K562 (cell line): ENCODE measurements at regions not wholly inside any gene's neighbourhood (a gene's known extent, or its start where the extent isn't known, plus 50 kb on each side); places are given as distances from the start of the nearest gene placed in this dataset.
A peak's percentile ranks its signal among the peaks of the same experiment; 100 is the strongest.

ENCODE experiments used
- ATAC-seq: fragments of 200-7000 bp; cut with Tn5 transposase; 3 replicates; pipeline ENCODE4 v1.9.1; 2020; ENCODE audit warnings: moderate library complexity
- BruUV-seq: library from RNA; stranded (reverse); fragments of 400-500 nt; replicated peaks from 2 replicates; lab custom pipeline; 2021; lab: Mats Ljungman, UMichigan
- CTCF ChIA-PET: fragments of 300-600 bp; formaldehyde crosslinking; extraction: SDS; loops from one replicate; lab custom pipeline; 2021; ENCODE audit warnings: low intra/inter-chr PET ratio; lab: Yijun Ruan, JAX
- POLR2A ChIA-PET: fragments of 300-600, 350-650 bp; sonication (Branson Sonifier 250); formaldehyde crosslinking; extraction: SDS; loops from one replicate; lab custom pipeline; 2021; ENCODE audit warnings: antibody characterized with exemption, inconsistent platforms; lab: Yijun Ruan, JAX
- DNase-seq, 4 experiments: peaks; one replicate each; pipeline versions ENCODE4 v3.0.0 to v3.0.0-alpha.2; 2011 to 2018; ENCODE audit warnings: low spot score in 3 of 4, mixed read lengths in 3 of 4; ENCODE audit errors: extremely low read depth in 1 of 4
- FAIRE-seq: peaks from 2 replicates; lab custom pipeline; 2011; peaks lifted over from hg19 to GRCh38; lab: Jason Lieb, UNC
- H2AFZ ChIP-seq: 2 replicates; pipeline ENCODE4 v1.6.0; 2011; ENCODE audit warnings: low read depth, low read length, control low read depth, inconsistent platforms
- H3K27ac ChIP-seq: fragments of 200-600 bp; 3 replicates; pipeline ENCODE4 v1.8.0; 2011; ENCODE audit warnings: low read depth, mild to moderate bottlenecking, control low read depth, inconsistent platforms, low read length, moderate library complexity, mixed read lengths; ENCODE audit errors: extremely low read depth
- H3K27me3 ChIP-seq, 2 experiments: fragments of 300-600 bp in 1 of 2; 2 replicates in 1 of 2; 3 replicates in 1 of 2; pipeline versions ENCODE4 v1.6.0 to v1.8.0; 2011; ENCODE audit warnings: inconsistent platforms in 2 of 2, low read length in 2 of 2, mild to moderate bottlenecking in 1 of 2, mixed read lengths in 1 of 2, moderate library complexity in 1 of 2; ENCODE audit not compliant: control insufficient read depth in 2 of 2, insufficient read depth in 2 of 2
- H3K36me3 ChIP-seq: fragments of 300-600 bp; 3 replicates; pipeline ENCODE4 v1.8.0; 2011; ENCODE audit warnings: mild to moderate bottlenecking, low read length, inconsistent platforms; ENCODE audit not compliant: control insufficient read depth, insufficient read depth
- H3K4me1 ChIP-seq, 2 experiments: fragments of 200-600 bp in 1 of 2; replicated peaks in 1 of 2; 2 replicates in 1 of 2; 3 replicates in 1 of 2; pipeline versions ENCODE4 v1.5.1 to v1.8.0; 2011; ENCODE audit warnings: inconsistent platforms in 2 of 2, low read length in 2 of 2, mild to moderate bottlenecking in 1 of 2, mixed read lengths in 1 of 2, moderate library complexity in 1 of 2; ENCODE audit not compliant: control insufficient read depth in 2 of 2, insufficient read depth in 2 of 2
- H3K4me2 ChIP-seq: 2 replicates; pipeline ENCODE4 v1.6.1; 2011; ENCODE audit warnings: low read length, control low read depth, inconsistent platforms, mixed read lengths; ENCODE audit not compliant: insufficient read depth
- H3K4me3 ChIP-seq: fragments of 200-600 bp; sonication (generic), shearing (Covaris generic); 2 replicates; pipeline ENCODE4 v1.5.1; 2016; ENCODE audit warnings: control low read depth, inconsistent platforms
- H3K79me2 ChIP-seq: fragments of 200-600 bp; 3 replicates; pipeline ENCODE4 v1.8.0; 2011; ENCODE audit warnings: low read length, inconsistent platforms; ENCODE audit not compliant: control insufficient read depth, insufficient read depth
- H3K9ac ChIP-seq, 2 experiments: 2 replicates each; pipeline versions ENCODE4 v1.6.0 to v1.6.1; 2011; ENCODE audit warnings: low read depth in 2 of 2, low read length in 2 of 2, control low read depth in 1 of 2, inconsistent platforms in 1 of 2, mild to moderate bottlenecking in 1 of 2, mixed read lengths in 1 of 2; ENCODE audit not compliant: insufficient read depth in 1 of 2
- H3K9me1 ChIP-seq: one replicate; pipeline ENCODE4 v1.6.0; 2011; ENCODE audit warnings: inconsistent platforms, mild to moderate bottlenecking, low read length, moderate library complexity; ENCODE audit not compliant: control insufficient read depth, insufficient read depth
- H3K9me3 ChIP-seq: replicated peaks from 2 replicates; pipeline ENCODE4 v1.5.1; 2011; ENCODE audit warnings: low read depth, low read length, inconsistent platforms; ENCODE audit not compliant: control insufficient read depth, insufficient read depth
- H4K20me1 ChIP-seq: replicated peaks from 2 replicates; pipeline ENCODE4 v1.6.1; 2011; ENCODE audit warnings: low read length, inconsistent platforms, mixed read lengths; ENCODE audit not compliant: control insufficient read depth, insufficient read depth
- ARID1B ChIP-seq: fragments of 450-650 bp; IDR thresholded peaks from 2 replicates; pipeline ENCODE4 v1.6.1; 2016; ENCODE audit warnings: antibody characterized with exemption, mild to moderate bottlenecking, inconsistent platforms
- ATF3 ChIP-seq, 2 experiments: fragments of 450-650 bp in 1 of 2; sonication (generic) in 1 of 2; formaldehyde crosslinking in 1 of 2; IDR thresholded peaks in 1 of 2; conservative IDR thresholded peaks in 1 of 2; 2 replicates each; pipeline versions ENCODE4 v1.6.1 to v1.8.1; 2016 to 2023; ENCODE audit warnings: mild to moderate bottlenecking in 2 of 2, moderate library complexity in 2 of 2, inconsistent platforms in 1 of 2, missing genetic modification reagents in 1 of 2
- CBFA2T3 ChIP-seq: fragments of 450-650 bp; IDR thresholded peaks from 2 replicates; pipeline ENCODE4 v1.6.1; 2017
- DPF2 ChIP-seq: fragments of 450-650 bp; IDR thresholded peaks from 2 replicates; pipeline ENCODE4 v1.6.1; 2016
- FOXK2 ChIP-seq, 2 experiments: fragments of 450-650 bp; IDR thresholded peaks in 1 of 2; conservative IDR thresholded peaks in 1 of 2; 2 replicates each; pipeline ENCODE4 v1.6.1; 2016; ENCODE audit warnings: low read depth in 2 of 2, mild to moderate bottlenecking in 1 of 2
- GTF2A2 ChIP-seq: IDR thresholded peaks from 2 replicates; pipeline ENCODE4 v1.6.1; 2016; ENCODE audit warnings: mild to moderate bottlenecking, missing genetic modification characterization, missing compliant biosample characterization
- HCFC1 ChIP-seq: IDR thresholded peaks from 2 replicates; pipeline ENCODE4 v1.6.1; 2012; ENCODE audit warnings: low read depth, low read length, improper control_type of control experiment
- ID3 ChIP-seq, 2 experiments: fragments of 250-450 bp in 1 of 2; fragments of 450-650 bp in 1 of 2; sonication (Bioruptor Pico) in 1 of 2; IDR thresholded peaks; 2 replicates each; pipeline versions ENCODE4 v1.6.1 to v1.8.0; 2016 to 2021; ENCODE audit warnings: mild to moderate bottlenecking in 2 of 2, moderate library complexity in 2 of 2, missing compliant biosample characterization in 1 of 2, missing genetic modification characterization in 1 of 2
- MECOM ChIP-seq: fragments of 250-450 bp; sonication (Bioruptor Pico); IDR thresholded peaks from 2 replicates; pipeline ENCODE4 v1.8.0; 2022; ENCODE audit warnings: inconsistent platforms
- MYNN ChIP-seq, 2 experiments: sonication (generic); formaldehyde crosslinking in 1 of 2; IDR thresholded peaks; 2 replicates each; pipeline versions ENCODE4 v1.5.0 to v1.6.1; 2016 to 2020; ENCODE audit warnings: antibody characterized with exemption in 1 of 2, missing genetic modification reagents in 1 of 2
- NFXL1 ChIP-seq: fragments of 450-650 bp; formaldehyde crosslinking; IDR thresholded peaks from 2 replicates; pipeline ENCODE4 v1.4.0; 2021; ENCODE audit warnings: mild to moderate bottlenecking
- RFX1 ChIP-seq: fragments of 450-650 bp; IDR thresholded peaks from 2 replicates; pipeline ENCODE4 v1.6.1; 2016; ENCODE audit warnings: mild to moderate bottlenecking, moderate library complexity
- TCF3 ChIP-seq: sonication (generic); formaldehyde crosslinking; IDR thresholded peaks from 2 replicates; pipeline ENCODE4 v1.4.0; 2020; ENCODE audit warnings: mild to moderate bottlenecking, missing genetic modification reagents
- TSC22D4 ChIP-seq: fragments of 450-650 bp; IDR thresholded peaks from 2 replicates; pipeline ENCODE4 v1.6.1; 2016; ENCODE audit warnings: missing genetic modification characterization, missing biosample characterization, control low read depth
- ZC3H11A ChIP-seq: IDR thresholded peaks from 2 replicates; pipeline ENCODE4 v1.6.1; 2012; ENCODE audit warnings: low read depth, low read length, improper control_type of control experiment
- ZNF143 ChIP-seq: sonication (generic); formaldehyde crosslinking; IDR thresholded peaks from 2 replicates; pipeline ENCODE4 v1.9.0; 2022; ENCODE audit warnings: mild to moderate bottlenecking, missing genetic modification reagents
- WGBS: fragments of 100-300 bp; shearing (Covaris generic); methylation state at CpG from one replicate; pipeline ENCODE4 v1.1.6; 2016; ENCODE audit warnings: low coverage, mixed read lengths; ENCODE audit not compliant: insufficient coverage; ENCODE audit errors: missing lambda C conversion rate; 5-methylcytosine and 5-hydroxymethylcytosine counted together
- in situ Hi-C: fragments of 300-500 bp; cut with MboI; formaldehyde crosslinking; loops from 4 replicates; pipeline ENCODE4 v1.15.0; 2018; ENCODE audit warnings: inconsistent platforms, mixed read lengths
- intact Hi-C: fragments of 100-400 bp; cut with micrococcal nuclease; formaldehyde crosslinking; loops from 2 replicates; pipeline ENCODE4 v1.14.2; 2022
- TF ChIP-seq, protein P1 (sequence below): IDR thresholded peaks from 2 replicates; pipeline ENCODE4 v1.6.1; 2012; ENCODE audit warnings: low read depth, low read length, improper control_type of control experiment, borderline replicate concordance

DNA sequence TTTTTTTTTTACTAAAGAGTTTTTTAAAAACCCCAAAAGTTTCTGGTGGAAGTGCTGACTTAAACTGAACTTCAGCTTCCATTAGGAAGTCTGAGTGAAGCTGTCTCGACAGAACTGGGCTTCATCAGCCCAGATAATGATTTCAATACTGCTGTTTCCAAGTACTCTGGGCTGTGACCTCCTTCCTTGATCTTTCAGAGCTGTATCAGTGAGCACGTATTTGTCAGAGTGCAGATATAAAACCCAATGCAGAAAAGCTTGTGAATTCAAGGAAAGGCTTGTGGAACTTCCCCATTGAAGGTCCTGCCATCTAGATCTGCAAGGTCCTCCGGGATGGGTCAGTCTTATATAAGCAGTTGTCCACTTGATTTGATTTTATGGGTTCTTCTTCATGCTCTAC lies 50.1 kb upstream of the RGS21 start:
- Histone ChIP-seq H4K20me1 (no peaks in the 10 kb centered on the region), H3K9me1 (no peaks in the 10 kb centered on the region), H3K27me3 (no peaks in the 10 kb centered on the region), H3K4me1 (peaks cover 0 to 9% of the 10 kb centered on the region in 2 experiments; a peak in 1 of 5 replicates), H3K4me2 (peak overlapping the region; percentile 5; the same call in 1 of the 2 replicates), H3K27ac (peak overlapping the region; percentile 40; the same call in 2 of the 3 replicates), H3K36me3 (no peaks in the 10 kb centered on the region), H3K9ac (0 out of 4 replicates have a peak overlapping the region, but pooled peaks of 1 of the 2 experiments have one; percentile 1), H2AFZ (peak overlapping the region; percentile 56), H3K9me3 (no peaks in the 10 kb centered on the region), H3K79me2 (no peaks in the 10 kb centered on the region), H3K4me3 (no peak overlapping the region)
- WGBS: 6% methylated on average over 3 of the region's 3 CpGs
- DNase-seq (peak in 2 of 4 experiments; percentile 20 to 71), ATAC-seq (peak; percentile 76), FAIRE-seq (peak; percentile 70)
- intact Hi-C loops (no loop called here), in situ Hi-C loops (no loop called here)
- BruUV-seq: no TSS peak
- ChIA-PET CTCF (no interaction called here), POLR2A (no interaction called here)
- no peak for TF ChIP-seq ATF3 (IDR thresholded peaks at IDR 0.05)
- TF ChIP-seq ATF3 (CRISPR knock-in tag; conservative IDR thresholded peaks at IDR 0.05): no peak
- TF ChIP-seq ID3 (CRISPR knock-in tag; IDR thresholded peaks at IDR 0.05): no peak
- no peak for TF ChIP-seq ID3 (tag; IDR thresholded peaks at IDR 0.05)
- no peak for TF ChIP-seq MECOM (CRISPR knock-in tag)
- TF ChIP-seq HCFC1: no peak
- TF ChIP-seq ZC3H11A: no peak
- TF ChIP-seq TCF3 (CRISPR knock-in tag): peak; percentile 21
- TF ChIP-seq ZNF143 (CRISPR knock-in tag): no peak
- TF ChIP-seq, protein P1, sequence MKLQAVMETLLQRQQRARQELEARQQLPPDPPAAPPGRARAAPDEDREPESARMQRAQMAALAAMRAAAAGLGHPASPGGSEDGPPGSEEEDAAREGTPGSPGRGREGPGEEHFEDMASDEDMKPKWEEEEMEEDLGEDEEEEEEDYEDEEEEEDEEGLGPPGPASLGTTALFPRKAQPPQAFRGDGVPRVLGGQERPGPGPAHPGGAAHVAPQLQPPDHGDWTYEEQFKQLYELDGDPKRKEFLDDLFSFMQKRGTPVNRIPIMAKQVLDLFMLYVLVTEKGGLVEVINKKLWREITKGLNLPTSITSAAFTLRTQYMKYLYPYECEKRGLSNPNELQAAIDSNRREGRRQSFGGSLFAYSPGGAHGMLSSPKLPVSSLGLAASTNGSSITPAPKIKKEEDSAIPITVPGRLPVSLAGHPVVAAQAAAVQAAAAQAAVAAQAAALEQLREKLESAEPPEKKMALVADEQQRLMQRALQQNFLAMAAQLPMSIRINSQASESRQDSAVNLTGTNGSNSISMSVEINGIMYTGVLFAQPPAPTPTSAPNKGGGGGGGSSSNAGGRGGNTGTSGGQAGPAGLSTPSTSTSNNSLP: peak; percentile 74; the same call in 1 of the 2 replicates
- no peak for TF ChIP-seq TSC22D4 (tag)
- no peak for TF ChIP-seq RFX1
- TF ChIP-seq NFXL1: no peak
- peak; percentile 22; the same call in 1 of the 2 replicates for TF ChIP-seq CBFA2T3
- no peak for TF ChIP-seq FOXK2 (conservative IDR thresholded peaks at IDR 0.05 in 1 of 2, IDR thresholded peaks at IDR 0.05 in 1 of 2; ENCODE audit: low read depth in 2 of 2)
- peak; percentile 24; the same call in 1 of the 2 replicates for TF ChIP-seq ARID1B
- 0 out of 2 replicates have a peak, but pooled peaks have one; percentile 19 for TF ChIP-seq DPF2
- no peak for TF ChIP-seq GTF2A2 (tag)
- no peak for TF ChIP-seq MYNN (IDR thresholded peaks at IDR 0.05)
- no peak for TF ChIP-seq MYNN (CRISPR knock-in tag; IDR thresholded peaks at IDR 0.05)
